K562 (cell line): ENCODE measurements at regions not wholly inside any gene's neighbourhood (a gene's known extent, or its start where the extent isn't known, plus 50 kb on each side); places are given as distances from the start of the nearest gene placed in this dataset.

ENCODE experiments used
- ATAC-seq: fragments of 200-7000 bp; cut with Tn5 transposase; 3 replicates; pipeline ENCODE4 v1.9.1; 2020; ENCODE audit warnings: moderate library complexity
- BruUV-seq: library from RNA; stranded (reverse); fragments of 400-500 nt; replicated peaks from 2 replicates; lab custom pipeline; 2021; lab: Mats Ljungman, UMichigan
- CTCF ChIA-PET: fragments of 300-600 bp; formaldehyde crosslinking; extraction: SDS; loops from one replicate; lab custom pipeline; 2021; ENCODE audit warnings: low intra/inter-chr PET ratio; lab: Yijun Ruan, JAX
- POLR2A ChIA-PET: fragments of 300-600, 350-650 bp; sonication (Branson Sonifier 250); formaldehyde crosslinking; extraction: SDS; loops from one replicate; lab custom pipeline; 2021; ENCODE audit warnings: antibody characterized with exemption, inconsistent platforms; lab: Yijun Ruan, JAX
- DNase-seq, 4 experiments: peaks; one replicate each; pipeline versions ENCODE4 v3.0.0 to v3.0.0-alpha.2; 2011 to 2018; ENCODE audit warnings: low spot score in 3 of 4, mixed read lengths in 3 of 4; ENCODE audit errors: extremely low read depth in 1 of 4
- FAIRE-seq: peaks from 2 replicates; lab custom pipeline; 2011; peaks lifted over from hg19 to GRCh38; lab: Jason Lieb, UNC
- H2AFZ ChIP-seq: 2 replicates; pipeline ENCODE4 v1.6.0; 2011; ENCODE audit warnings: low read depth, low read length, control low read depth, inconsistent platforms
- H3K27ac ChIP-seq: fragments of 200-600 bp; 3 replicates; pipeline ENCODE4 v1.8.0; 2011; ENCODE audit warnings: low read depth, mild to moderate bottlenecking, control low read depth, inconsistent platforms, low read length, moderate library complexity, mixed read lengths; ENCODE audit errors: extremely low read depth
- H3K27me3 ChIP-seq, 2 experiments: fragments of 300-600 bp in 1 of 2; 2 replicates in 1 of 2; 3 replicates in 1 of 2; pipeline versions ENCODE4 v1.6.0 to v1.8.0; 2011; ENCODE audit warnings: inconsistent platforms in 2 of 2, low read length in 2 of 2, mild to moderate bottlenecking in 1 of 2, mixed read lengths in 1 of 2, moderate library complexity in 1 of 2; ENCODE audit not compliant: control insufficient read depth in 2 of 2, insufficient read depth in 2 of 2
- H3K36me3 ChIP-seq: fragments of 300-600 bp; 3 replicates; pipeline ENCODE4 v1.8.0; 2011; ENCODE audit warnings: mild to moderate bottlenecking, low read length, inconsistent platforms; ENCODE audit not compliant: control insufficient read depth, insufficient read depth
- H3K4me1 ChIP-seq, 2 experiments: fragments of 200-600 bp in 1 of 2; replicated peaks in 1 of 2; 2 replicates in 1 of 2; 3 replicates in 1 of 2; pipeline versions ENCODE4 v1.5.1 to v1.8.0; 2011; ENCODE audit warnings: inconsistent platforms in 2 of 2, low read length in 2 of 2, mild to moderate bottlenecking in 1 of 2, mixed read lengths in 1 of 2, moderate library complexity in 1 of 2; ENCODE audit not compliant: control insufficient read depth in 2 of 2, insufficient read depth in 2 of 2
- H3K4me2 ChIP-seq: 2 replicates; pipeline ENCODE4 v1.6.1; 2011; ENCODE audit warnings: low read length, control low read depth, inconsistent platforms, mixed read lengths; ENCODE audit not compliant: insufficient read depth
- H3K4me3 ChIP-seq: fragments of 200-600 bp; sonication (generic), shearing (Covaris generic); 2 replicates; pipeline ENCODE4 v1.5.1; 2016; ENCODE audit warnings: control low read depth, inconsistent platforms
- H3K79me2 ChIP-seq: fragments of 200-600 bp; 3 replicates; pipeline ENCODE4 v1.8.0; 2011; ENCODE audit warnings: low read length, inconsistent platforms; ENCODE audit not compliant: control insufficient read depth, insufficient read depth
- H3K9ac ChIP-seq, 2 experiments: 2 replicates each; pipeline versions ENCODE4 v1.6.0 to v1.6.1; 2011; ENCODE audit warnings: low read depth in 2 of 2, low read length in 2 of 2, control low read depth in 1 of 2, inconsistent platforms in 1 of 2, mild to moderate bottlenecking in 1 of 2, mixed read lengths in 1 of 2; ENCODE audit not compliant: insufficient read depth in 1 of 2
- H3K9me1 ChIP-seq: one replicate; pipeline ENCODE4 v1.6.0; 2011; ENCODE audit warnings: inconsistent platforms, mild to moderate bottlenecking, low read length, moderate library complexity; ENCODE audit not compliant: control insufficient read depth, insufficient read depth
- H3K9me3 ChIP-seq: replicated peaks from 2 replicates; pipeline ENCODE4 v1.5.1; 2011; ENCODE audit warnings: low read depth, low read length, inconsistent platforms; ENCODE audit not compliant: control insufficient read depth, insufficient read depth
- H4K20me1 ChIP-seq: replicated peaks from 2 replicates; pipeline ENCODE4 v1.6.1; 2011; ENCODE audit warnings: low read length, inconsistent platforms, mixed read lengths; ENCODE audit not compliant: control insufficient read depth, insufficient read depth
- ARID2 ChIP-seq: fragments of 450-650 bp; IDR thresholded peaks from 2 replicates; pipeline ENCODE4 v1.6.1; 2017; ENCODE audit warnings: antibody characterized with exemption, mild to moderate bottlenecking
- CHCHD3 ChIP-seq: fragments of 250-450 bp; sonication (Bioruptor Pico); IDR thresholded peaks from 2 replicates; pipeline ENCODE4 v2.1.2; 2022; ENCODE audit warnings: mild to moderate bottlenecking
- CSDE1 ChIP-seq, 2 experiments: fragments of 450-650 bp; IDR thresholded peaks; 2 replicates each; pipeline ENCODE4 v1.6.1; 2016; ENCODE audit warnings: mild to moderate bottlenecking in 1 of 2
- ELF1 ChIP-seq: fragments of 200-800 bp; sonication (Bioruptor generic); IDR thresholded peaks from 2 replicates; pipeline ENCODE4 v1.6.1; 2016; ENCODE audit warnings: missing genetic modification characterization, missing compliant biosample characterization
- ETV1 ChIP-seq: fragments of 450-650 bp; conservative IDR thresholded peaks from 2 replicates; pipeline ENCODE4 v1.6.1; 2016; ENCODE audit warnings: missing genetic modification characterization, control low read depth, low read depth, missing compliant biosample characterization
- GATAD2A ChIP-seq: fragments of 450-650 bp; IDR thresholded peaks from 2 replicates; pipeline ENCODE4 v1.6.1; 2017
- MAFG ChIP-seq: fragments of 450-650 bp; conservative IDR thresholded peaks from 2 replicates; pipeline ENCODE4 v1.6.1; 2016; ENCODE audit warnings: missing genetic modification characterization, missing compliant biosample characterization
- MXI1 ChIP-seq: IDR thresholded peaks from 2 replicates; pipeline ENCODE4 v1.6.1; 2011; ENCODE audit warnings: low read depth, mild to moderate bottlenecking, improper control_type of control experiment, low read length
- RFX1 ChIP-seq: fragments of 450-650 bp; IDR thresholded peaks from 2 replicates; pipeline ENCODE4 v1.6.1; 2016; ENCODE audit warnings: mild to moderate bottlenecking, moderate library complexity
- SIRT6 ChIP-seq: IDR thresholded peaks from one replicate; pipeline ENCODE4 v1.6.1; 2012; ENCODE audit warnings: low read depth, mild to moderate bottlenecking, control low read depth, inconsistent platforms, low read length, moderate library complexity
- SRSF9 ChIP-seq: fragments of 200-400 bp; formaldehyde crosslinking; IDR thresholded peaks from 2 replicates; pipeline ENCODE4 v1.6.1; 2017; ENCODE audit warnings: low read depth, low read length, borderline replicate concordance
- TAF9B ChIP-seq: fragments of 450-650 bp; IDR thresholded peaks from 2 replicates; pipeline ENCODE4 v1.6.1; 2018; ENCODE audit warnings: mild to moderate bottlenecking; ENCODE audit not compliant: partially characterized antibody
- YBX1 ChIP-seq: fragments of 450-650 bp; IDR thresholded peaks from 2 replicates; pipeline ENCODE4 v1.7.1; 2016; ENCODE audit warnings: mild to moderate bottlenecking
- ZNF695 ChIP-seq: fragments of 450-650 bp; formaldehyde crosslinking; IDR thresholded peaks from 2 replicates; pipeline ENCODE4 v1.4.0; 2020; ENCODE audit warnings: mild to moderate bottlenecking, moderate library complexity
- in situ Hi-C: fragments of 300-500 bp; cut with MboI; formaldehyde crosslinking; loops from 4 replicates; pipeline ENCODE4 v1.15.0; 2018; ENCODE audit warnings: inconsistent platforms, mixed read lengths
- intact Hi-C: fragments of 100-400 bp; cut with micrococcal nuclease; formaldehyde crosslinking; loops from 2 replicates; pipeline ENCODE4 v1.14.2; 2022
- TF ChIP-seq, protein P1 (sequence below): fragments of 250-450 bp; sonication (Bioruptor Pico); IDR thresholded peaks from 2 replicates; pipeline ENCODE4 v1.8.0; 2021; ENCODE audit warnings: borderline replicate concordance, mild to moderate bottlenecking, moderate library complexity; ENCODE audit not compliant: poor library complexity, severe bottlenecking

GRCh38 chr21:25428537-25428936, 178.7 kb downstream of the MRPL39 start:
- Histone ChIP-seq H3K9me1 (no peaks in the 10 kb centered on the region), H3K4me1 (no peaks in the 10 kb centered on the region), H3K27me3 (no peaks in the 10 kb centered on the region), H2AFZ (no peak overlapping the region), H3K27ac (no peak overlapping the region), H3K79me2 (no peaks in the 10 kb centered on the region), H3K4me2 (no peak overlapping the region), H3K9ac (no peak overlapping the region), H4K20me1 (no peaks in the 10 kb centered on the region), H3K4me3 (no peak overlapping the region), H3K9me3 (no peaks in the 10 kb centered on the region), H3K36me3 (no peaks in the 10 kb centered on the region)
- ATAC-seq, result no peak
- intact Hi-C loops (no loop called here), in situ Hi-C loops (no loop called here)
- CTCF ChIA-PET, result no interaction called here
- POLR2A ChIA-PET, result no interaction called here
- no peak for DNase-seq
- no peak for FAIRE-seq
- no peak for TF ChIP-seq GATAD2A
- no peak for TF ChIP-seq ETV1
- TF ChIP-seq ELF1, result no peak
- no peak for TF ChIP-seq CHCHD3 (CRISPR knock-in tag)
- no peak for TF ChIP-seq MXI1
- no peak for TF ChIP-seq ARID2
- no peak for TF ChIP-seq ZNF695 (CRISPR knock-in tag)
- TF ChIP-seq SRSF9, result no peak
- no peak for TF ChIP-seq MAFG (tag)
- no peak for TF ChIP-seq YBX1
- TF ChIP-seq CSDE1 (IDR thresholded peaks at IDR 0.05), result no peak
- TF ChIP-seq, protein P1, sequence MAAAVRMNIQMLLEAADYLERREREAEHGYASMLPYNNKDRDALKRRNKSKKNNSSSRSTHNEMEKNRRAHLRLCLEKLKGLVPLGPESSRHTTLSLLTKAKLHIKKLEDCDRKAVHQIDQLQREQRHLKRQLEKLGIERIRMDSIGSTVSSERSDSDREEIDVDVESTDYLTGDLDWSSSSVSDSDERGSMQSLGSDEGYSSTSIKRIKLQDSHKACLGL (CRISPR knock-in tag), result no peak
- no peak for TF ChIP-seq RFX1
- no peak for TF ChIP-seq TAF9B
- no peak for TF ChIP-seq SIRT6
- BruUV-seq, result no TSS peak
